ENCODE measurements at regions not wholly inside any gene's neighbourhood (a gene's known extent, or its start where the extent isn't known, plus 50 kb on each side); places are given as distances from the start of the nearest gene placed in this dataset.

DNA sequence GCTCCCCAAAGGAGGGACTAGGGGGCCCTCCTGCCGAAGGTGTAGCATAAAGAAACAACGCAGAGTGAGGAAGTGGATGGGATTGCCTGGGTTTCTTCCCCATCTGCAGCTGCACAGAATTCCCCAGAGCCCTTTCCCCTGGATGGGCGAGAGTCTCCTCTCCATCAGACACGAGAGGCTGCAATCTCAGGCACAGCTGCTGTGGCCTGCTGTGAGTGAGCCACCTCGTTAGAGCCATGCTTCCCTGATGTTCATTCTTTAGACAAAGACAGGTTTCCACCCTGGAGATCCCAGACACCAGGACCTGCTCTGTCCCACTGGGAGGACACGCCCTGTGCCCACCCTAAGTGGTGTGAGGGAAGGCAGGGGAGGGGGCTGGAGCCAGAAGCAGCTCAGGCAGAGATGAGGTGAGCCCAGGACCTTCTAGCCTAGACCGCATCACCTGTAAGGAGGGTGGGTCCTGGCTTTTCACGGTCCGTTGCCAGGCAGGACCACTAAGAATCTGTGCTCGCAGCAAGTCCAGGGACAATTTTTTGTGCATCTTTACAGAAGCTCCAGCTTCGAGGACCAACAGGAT, 268.6 kb upstream of the TCERG1L start:
- TF ChIP-seq, protein P1, sequence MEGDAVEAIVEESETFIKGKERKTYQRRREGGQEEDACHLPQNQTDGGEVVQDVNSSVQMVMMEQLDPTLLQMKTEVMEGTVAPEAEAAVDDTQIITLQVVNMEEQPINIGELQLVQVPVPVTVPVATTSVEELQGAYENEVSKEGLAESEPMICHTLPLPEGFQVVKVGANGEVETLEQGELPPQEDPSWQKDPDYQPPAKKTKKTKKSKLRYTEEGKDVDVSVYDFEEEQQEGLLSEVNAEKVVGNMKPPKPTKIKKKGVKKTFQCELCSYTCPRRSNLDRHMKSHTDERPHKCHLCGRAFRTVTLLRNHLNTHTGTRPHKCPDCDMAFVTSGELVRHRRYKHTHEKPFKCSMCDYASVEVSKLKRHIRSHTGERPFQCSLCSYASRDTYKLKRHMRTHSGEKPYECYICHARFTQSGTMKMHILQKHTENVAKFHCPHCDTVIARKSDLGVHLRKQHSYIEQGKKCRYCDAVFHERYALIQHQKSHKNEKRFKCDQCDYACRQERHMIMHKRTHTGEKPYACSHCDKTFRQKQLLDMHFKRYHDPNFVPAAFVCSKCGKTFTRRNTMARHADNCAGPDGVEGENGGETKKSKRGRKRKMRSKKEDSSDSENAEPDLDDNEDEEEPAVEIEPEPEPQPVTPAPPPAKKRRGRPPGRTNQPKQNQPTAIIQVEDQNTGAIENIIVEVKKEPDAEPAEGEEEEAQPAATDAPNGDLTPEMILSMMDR (IDR thresholded peaks at IDR 0.05), result no peak
- no peak for TF ChIP-seq POLR2AphosphoS5 (IDR thresholded peaks at IDR 0.05)
- TF ChIP-seq POLR2A (IDR thresholded peaks at IDR 0.05), result no peak
